A172 (cell line): ENCODE measurements at regions not wholly inside any gene's neighbourhood (a gene's known extent, or its start where the extent isn't known, plus 50 kb on each side); places are given as distances from the start of the nearest gene placed in this dataset.

Experiments used
- DNase-seq: peaks from one replicate; pipeline ENCODE4 v3.0.0-alpha.2; 2015; ENCODE audit warnings: low spot score

GRCh38 chr1:213680677-213681325, 307.0 kb upstream of the PROX1 start:
- DNase-seq = no peak

- DNase-seq = no peak
Observed at GRCh38 chr1:213681788-213682340, 305.9 kb upstream of the PROX1 start.

GRCh38 chr1:213683529-213683928, 304.2 kb upstream of the PROX1 start:
- no peak for DNase-seq

GRCh38 chr1:213684454-213684853, 303.3 kb upstream of the PROX1 start:
- no peak for DNase-seq

- no peak for DNase-seq
Observed at GRCh38 chr1:213685992-213686582, 301.7 kb upstream of the PROX1 start.

- no peak for DNase-seq
Observed at GRCh38 chr1:213686983-213687382, 300.8 kb upstream of the PROX1 start.

- DNase-seq = no peak
Observed at GRCh38 chr1:213687832-213688231, 299.9 kb upstream of the PROX1 start.

GRCh38 chr1:213688655-213689054, 299.1 kb upstream of the PROX1 start:
- no peak for DNase-seq

GRCh38 chr1:213689260-213689659, 298.5 kb upstream of the PROX1 start:
- DNase-seq = no peak

GRCh38 chr1:213690341-213690917, 297.3 kb upstream of the PROX1 start:
- DNase-seq = no peak

GRCh38 chr1:213692321-213692720, 295.5 kb upstream of the PROX1 start:
- DNase-seq = no peak

GRCh38 chr1:213693864-213694263, 293.9 kb upstream of the PROX1 start:
- no peak for DNase-seq

- DNase-seq = no peak
Observed at GRCh38 chr1:213697192-213697802, 290.5 kb upstream of the PROX1 start.

GRCh38 chr1:213698092-213698702, 289.6 kb upstream of the PROX1 start:
- no peak for DNase-seq

- no peak for DNase-seq
Observed at GRCh38 chr1:213702703-213703102, 285.1 kb upstream of the PROX1 start.

GRCh38 chr1:213704941-213705340, 282.8 kb upstream of the PROX1 start:
- no peak for DNase-seq

- peak; percentile 11 for DNase-seq
Observed at GRCh38 chr1:213711833-213712490, 275.8 kb upstream of the PROX1 start.

- no peak for DNase-seq
Observed at GRCh38 chr1:213714645-213715044, 273.1 kb upstream of the PROX1 start.

GRCh38 chr1:213715182-213715581, 272.6 kb upstream of the PROX1 start:
- no peak for DNase-seq

GRCh38 chr1:213719462-213719861, 268.3 kb upstream of the PROX1 start:
- DNase-seq = no peak

GRCh38 chr1:213720032-213720431, 267.7 kb upstream of the PROX1 start:
- no peak for DNase-seq

GRCh38 chr1:213723187-213723586, 264.6 kb upstream of the PROX1 start:
- no peak for DNase-seq
